ENCODE measurements at regions not wholly inside any gene's neighbourhood (a gene's known extent, or its start where the extent isn't known, plus 50 kb on each side); places are given as distances from the start of the nearest gene placed in this dataset.

GRCh38 chr1:29830916-29831315 is 594.6 kb downstream of the PTPRU start:
- no peaks in the 10 kb centered on the region for H3F3A ChIP-seq (ENCODE audit: low read depth)
- peaks cover 5% of the 10 kb centered on the region for H3K4me1 Mint-ChIP-seq
- no peak overlapping the region for H3K27ac Mint-ChIP-seq
- no peaks in the 10 kb centered on the region for H3K9me3 Mint-ChIP-seq
- no peaks in the 10 kb centered on the region for H3K4me1 ChIP-seq
- peaks cover 5% of the 10 kb centered on the region for H3K27me3 Mint-ChIP-seq (ENCODE audit: insufficient read depth, low read depth)
- no peaks in the 10 kb centered on the region for H3K27me3 ChIP-seq
- no peak overlapping the region for H3K9ac ChIP-seq
- no peaks in the 10 kb centered on the region for H4K20me1 ChIP-seq (ENCODE audit: low read depth)
- no peaks in the 10 kb centered on the region for H3K36me3 ChIP-seq
- no peak overlapping the region for H2AFZ ChIP-seq (replicated peaks)
- no peak overlapping the region for H3K4me3 Mint-ChIP-seq
- H3K4me3 ChIP-seq: no peak overlapping the region
- no peaks in the 10 kb centered on the region for H3K36me3 Mint-ChIP-seq
- no peaks in the 10 kb centered on the region for H3K79me2 ChIP-seq (ENCODE audit: low read depth)
- H3K27ac ChIP-seq: no peak overlapping the region
- no peak overlapping the region for H3K4me2 ChIP-seq
- TF ChIP-seq, protein P1, sequence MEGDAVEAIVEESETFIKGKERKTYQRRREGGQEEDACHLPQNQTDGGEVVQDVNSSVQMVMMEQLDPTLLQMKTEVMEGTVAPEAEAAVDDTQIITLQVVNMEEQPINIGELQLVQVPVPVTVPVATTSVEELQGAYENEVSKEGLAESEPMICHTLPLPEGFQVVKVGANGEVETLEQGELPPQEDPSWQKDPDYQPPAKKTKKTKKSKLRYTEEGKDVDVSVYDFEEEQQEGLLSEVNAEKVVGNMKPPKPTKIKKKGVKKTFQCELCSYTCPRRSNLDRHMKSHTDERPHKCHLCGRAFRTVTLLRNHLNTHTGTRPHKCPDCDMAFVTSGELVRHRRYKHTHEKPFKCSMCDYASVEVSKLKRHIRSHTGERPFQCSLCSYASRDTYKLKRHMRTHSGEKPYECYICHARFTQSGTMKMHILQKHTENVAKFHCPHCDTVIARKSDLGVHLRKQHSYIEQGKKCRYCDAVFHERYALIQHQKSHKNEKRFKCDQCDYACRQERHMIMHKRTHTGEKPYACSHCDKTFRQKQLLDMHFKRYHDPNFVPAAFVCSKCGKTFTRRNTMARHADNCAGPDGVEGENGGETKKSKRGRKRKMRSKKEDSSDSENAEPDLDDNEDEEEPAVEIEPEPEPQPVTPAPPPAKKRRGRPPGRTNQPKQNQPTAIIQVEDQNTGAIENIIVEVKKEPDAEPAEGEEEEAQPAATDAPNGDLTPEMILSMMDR (IDR thresholded peaks at IDR 0.05): no peak
- TF ChIP-seq EZH2phosphoT487 (IDR thresholded peaks at IDR 0.05) (no peak), EZH2 (IDR thresholded peaks at IDR 0.05) (no peak)
- no peak for DNase-seq (ENCODE audit: low spot score)
- H3K9me3 ChIP-seq (ENCODE audit: low read depth): no peaks in the 10 kb centered on the region

GRCh38 chr1:29830383-29830782 is 594.1 kb downstream of the PTPRU start:
- no peaks in the 10 kb centered on the region for H3K9me3 ChIP-seq (ENCODE audit: low read depth)
- Mint-ChIP-seq H3K4me3 (no peak overlapping the region), H3K27me3 (ENCODE audit: insufficient read depth, low read depth) (peaks cover 2% of the 10 kb centered on the region), H3K36me3 (no peaks in the 10 kb centered on the region), H3K27ac (peak overlapping the region; percentile 33), H3K9me3 (no peaks in the 10 kb centered on the region), H3K4me1 (peaks cover 5% of the 10 kb centered on the region)
- no peak overlapping the region for H3K4me3 ChIP-seq
- no peaks in the 10 kb centered on the region for H3K79me2 ChIP-seq (ENCODE audit: low read depth)
- TF ChIP-seq, protein P1 (IDR thresholded peaks at IDR 0.05): no peak
- TF ChIP-seq EZH2phosphoT487 (IDR thresholded peaks at IDR 0.05): no peak
- TF ChIP-seq EZH2 (IDR thresholded peaks at IDR 0.05): no peak
- H4K20me1 ChIP-seq (ENCODE audit: low read depth): no peaks in the 10 kb centered on the region
- H3K4me1 ChIP-seq: no peaks in the 10 kb centered on the region
- H2AFZ ChIP-seq (replicated peaks): no peak overlapping the region
- H3K9ac ChIP-seq: no peak overlapping the region
- H3K27me3 ChIP-seq: no peaks in the 10 kb centered on the region
- H3F3A ChIP-seq (ENCODE audit: low read depth): no peaks in the 10 kb centered on the region
- no peak overlapping the region for H3K4me2 ChIP-seq
- DNase-seq (ENCODE audit: low spot score): no peak
- no peak overlapping the region for H3K27ac ChIP-seq
- H3K36me3 ChIP-seq: no peaks in the 10 kb centered on the region

DNA sequence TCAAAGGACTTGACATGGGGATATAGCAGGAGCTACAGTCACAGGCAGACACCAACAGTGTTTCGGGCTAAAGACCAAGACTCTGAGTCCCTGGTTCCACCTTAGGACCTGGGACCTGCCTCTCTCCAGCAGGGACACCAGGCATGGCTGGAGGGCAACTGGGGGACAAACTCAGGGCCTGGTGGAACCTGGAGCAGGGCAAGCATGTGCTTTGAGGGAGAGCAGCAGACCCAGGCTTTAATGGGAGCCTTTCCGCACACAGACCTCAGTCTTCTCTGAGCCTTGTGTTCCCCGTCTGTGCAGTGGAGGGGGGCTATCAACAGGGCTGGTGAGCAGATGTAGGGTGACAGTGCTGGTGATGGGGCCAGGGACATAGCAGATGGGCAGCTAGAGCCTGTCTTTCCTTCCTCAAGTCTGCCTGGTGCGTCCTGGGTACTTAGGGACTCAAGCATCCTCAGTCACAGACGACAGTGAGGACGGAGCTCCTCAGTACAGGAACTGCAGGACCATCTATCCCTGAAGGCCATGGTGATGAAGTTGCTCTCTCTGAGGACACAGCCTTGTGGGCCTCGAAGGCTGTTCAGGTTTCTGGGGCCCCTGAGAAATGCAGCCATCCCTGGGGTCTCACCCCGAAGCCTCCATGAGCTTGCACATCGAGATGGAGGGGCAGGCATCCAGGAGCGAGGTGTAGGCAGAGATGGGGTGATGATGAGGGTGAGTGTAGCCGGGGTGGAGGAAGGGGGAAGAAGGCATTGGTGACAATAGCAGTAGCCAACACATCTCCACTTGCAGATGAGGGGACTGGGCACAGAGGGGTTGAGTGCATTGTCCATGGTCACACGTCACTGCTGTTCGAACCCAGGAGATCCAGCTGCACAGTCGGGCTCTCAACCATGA is 593.4 kb downstream of the PTPRU start:
- peaks cover 5% of the 10 kb centered on the region for H3K4me1 Mint-ChIP-seq
- Histone ChIP-seq H3F3A (ENCODE audit: low read depth) (peaks cover 4% of the 10 kb centered on the region), H3K4me1 (peaks cover 4% of the 10 kb centered on the region), H3K36me3 (no peaks in the 10 kb centered on the region), H3K9ac (no peak overlapping the region), H3K9me3 (ENCODE audit: low read depth) (no peaks in the 10 kb centered on the region), H3K27ac (no peak overlapping the region), H3K27me3 (no peaks in the 10 kb centered on the region), H3K4me3 (no peak overlapping the region), H3K4me2 (no peak overlapping the region), H3K79me2 (ENCODE audit: low read depth) (no peaks in the 10 kb centered on the region), H2AFZ (replicated peaks) (no peak overlapping the region), H4K20me1 (ENCODE audit: low read depth) (no peaks in the 10 kb centered on the region)
- H3K36me3 Mint-ChIP-seq: no peaks in the 10 kb centered on the region
- DNase-seq (ENCODE audit: low spot score): no peak
- H3K27ac Mint-ChIP-seq: peak overlapping the region; percentile 38
- no peak overlapping the region for H3K4me3 Mint-ChIP-seq
- no peak for TF ChIP-seq EZH2phosphoT487 (IDR thresholded peaks at IDR 0.05)
- TF ChIP-seq, protein P1 (IDR thresholded peaks at IDR 0.05): no peak
- TF ChIP-seq EZH2 (IDR thresholded peaks at IDR 0.05): no peak
- no peaks in the 10 kb centered on the region for H3K9me3 Mint-ChIP-seq
- H3K27me3 Mint-ChIP-seq (ENCODE audit: insufficient read depth, low read depth): peaks cover 2% of the 10 kb centered on the region

Measured in neural progenitor cell (in vitro differentiated cells).